Omental fat pad (tissue), 3 donors: ENCODE measurements at regions not wholly inside any gene's neighbourhood (a gene's known extent, or its start where the extent isn't known, plus 50 kb on each side); places are given as distances from the start of the nearest gene placed in this dataset.
"Not testable (repeated sequence)": the region's sequence is repeated elsewhere in the genome, so short reads cannot be mapped to it uniquely, and the experiment has no call there.

Experiments
- ATAC-seq: fragments of 150-250 bp; one replicate; pipeline ENCODE4 v1.9.1; 2016; ENCODE audit warnings: mild to moderate bottlenecking, moderate library complexity; ENCODE audit not compliant: low FRiP score
- DNase-seq: peaks from one replicate; pipeline ENCODE4 v3.0.0-alpha.2; 2019; ENCODE audit warnings: low spot score
- TF ChIP-seq, protein P1 (sequence below), 3 donors: fragments of 450-650 bp; IDR thresholded peaks; one replicate each; pipeline ENCODE4 v1.5.1; 2016 to 2017; ENCODE audit warnings: antibody characterized with exemption in 3 of 3, mild to moderate bottlenecking in 3 of 3, moderate library complexity in 2 of 3

DNA sequence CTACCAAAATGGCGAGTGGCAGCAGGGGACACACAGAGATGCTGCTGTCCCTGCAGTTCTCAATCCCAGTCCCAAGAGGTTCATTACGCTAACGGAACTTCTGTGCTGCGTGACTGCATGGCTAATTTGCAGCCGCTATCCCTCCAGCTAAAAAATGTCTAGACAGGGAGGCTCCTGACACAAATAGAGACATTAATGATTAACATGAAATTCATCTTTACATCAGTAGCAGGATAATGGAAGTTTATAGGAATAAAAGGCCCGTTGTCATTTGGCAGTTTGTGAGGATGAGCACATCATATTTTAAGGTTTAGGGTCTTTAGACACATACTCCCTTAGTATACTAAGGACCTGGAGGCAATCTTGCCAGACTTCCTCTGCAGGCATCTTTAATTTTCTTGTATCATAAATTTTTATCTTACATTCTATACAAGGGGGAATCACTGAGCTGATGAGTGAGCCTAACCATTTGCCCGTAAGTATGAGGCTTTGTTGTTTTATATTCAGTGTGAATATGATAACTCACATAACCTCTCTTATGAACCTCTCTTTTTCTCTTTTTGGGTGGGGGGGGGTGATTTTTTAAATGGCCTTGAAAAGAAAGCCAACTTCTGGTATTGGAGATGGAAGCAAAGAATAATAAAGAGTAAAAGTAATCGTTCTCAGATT is 99.8 kb upstream of the OR9G4 start:
- no peak for ATAC-seq
- DNase-seq, result no peak
- TF ChIP-seq, protein P1, sequence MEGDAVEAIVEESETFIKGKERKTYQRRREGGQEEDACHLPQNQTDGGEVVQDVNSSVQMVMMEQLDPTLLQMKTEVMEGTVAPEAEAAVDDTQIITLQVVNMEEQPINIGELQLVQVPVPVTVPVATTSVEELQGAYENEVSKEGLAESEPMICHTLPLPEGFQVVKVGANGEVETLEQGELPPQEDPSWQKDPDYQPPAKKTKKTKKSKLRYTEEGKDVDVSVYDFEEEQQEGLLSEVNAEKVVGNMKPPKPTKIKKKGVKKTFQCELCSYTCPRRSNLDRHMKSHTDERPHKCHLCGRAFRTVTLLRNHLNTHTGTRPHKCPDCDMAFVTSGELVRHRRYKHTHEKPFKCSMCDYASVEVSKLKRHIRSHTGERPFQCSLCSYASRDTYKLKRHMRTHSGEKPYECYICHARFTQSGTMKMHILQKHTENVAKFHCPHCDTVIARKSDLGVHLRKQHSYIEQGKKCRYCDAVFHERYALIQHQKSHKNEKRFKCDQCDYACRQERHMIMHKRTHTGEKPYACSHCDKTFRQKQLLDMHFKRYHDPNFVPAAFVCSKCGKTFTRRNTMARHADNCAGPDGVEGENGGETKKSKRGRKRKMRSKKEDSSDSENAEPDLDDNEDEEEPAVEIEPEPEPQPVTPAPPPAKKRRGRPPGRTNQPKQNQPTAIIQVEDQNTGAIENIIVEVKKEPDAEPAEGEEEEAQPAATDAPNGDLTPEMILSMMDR (IDR thresholded peaks at IDR 0.05), result no peak

DNA sequence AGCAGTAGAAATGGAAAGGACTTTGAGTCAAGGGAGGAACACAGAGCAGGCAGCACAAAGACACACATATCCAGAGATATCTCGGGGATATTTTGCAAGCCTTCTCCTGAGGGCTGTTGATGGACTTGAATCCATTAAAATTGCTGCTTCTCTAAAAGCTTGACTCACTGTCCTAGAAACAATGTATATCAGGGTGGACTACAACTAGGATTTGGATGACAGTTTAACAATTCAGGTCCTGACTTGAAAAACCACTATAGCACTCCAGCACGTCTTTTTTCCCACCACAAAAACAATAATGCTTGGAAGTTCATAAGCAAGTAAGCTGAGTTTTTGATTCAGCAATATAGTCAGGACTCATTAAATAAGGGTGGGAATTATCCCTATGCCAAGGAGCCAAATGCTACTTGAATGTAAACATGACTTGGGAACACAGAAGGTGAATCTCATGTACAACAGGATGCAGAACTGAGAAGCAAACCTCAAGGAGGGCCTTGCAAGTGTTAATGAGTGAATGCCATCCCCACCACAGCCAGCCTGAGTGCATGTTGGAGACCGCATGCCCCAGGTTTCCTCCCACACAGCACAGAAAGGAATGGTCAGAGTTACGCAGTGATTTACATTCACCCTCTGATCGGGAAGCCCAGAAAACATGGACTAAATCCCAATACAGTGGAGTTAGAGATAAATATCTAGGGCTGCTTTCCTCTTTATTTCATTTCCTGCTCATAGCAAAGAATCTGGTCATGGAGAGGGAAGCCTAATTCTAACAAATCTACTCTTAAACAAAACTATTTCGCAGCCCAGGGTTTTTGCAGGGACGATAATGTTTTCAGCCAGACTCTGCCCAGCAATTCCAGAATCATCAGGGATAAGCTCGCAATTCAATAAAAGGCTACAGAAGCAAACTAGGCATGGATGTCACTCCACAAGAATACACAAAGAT is 98.4 kb upstream of the OR9G4 start:
- TF ChIP-seq, protein P1 (IDR thresholded peaks at IDR 0.05), result no peak
- ATAC-seq (no peak), DNase-seq (no peak)

DNA sequence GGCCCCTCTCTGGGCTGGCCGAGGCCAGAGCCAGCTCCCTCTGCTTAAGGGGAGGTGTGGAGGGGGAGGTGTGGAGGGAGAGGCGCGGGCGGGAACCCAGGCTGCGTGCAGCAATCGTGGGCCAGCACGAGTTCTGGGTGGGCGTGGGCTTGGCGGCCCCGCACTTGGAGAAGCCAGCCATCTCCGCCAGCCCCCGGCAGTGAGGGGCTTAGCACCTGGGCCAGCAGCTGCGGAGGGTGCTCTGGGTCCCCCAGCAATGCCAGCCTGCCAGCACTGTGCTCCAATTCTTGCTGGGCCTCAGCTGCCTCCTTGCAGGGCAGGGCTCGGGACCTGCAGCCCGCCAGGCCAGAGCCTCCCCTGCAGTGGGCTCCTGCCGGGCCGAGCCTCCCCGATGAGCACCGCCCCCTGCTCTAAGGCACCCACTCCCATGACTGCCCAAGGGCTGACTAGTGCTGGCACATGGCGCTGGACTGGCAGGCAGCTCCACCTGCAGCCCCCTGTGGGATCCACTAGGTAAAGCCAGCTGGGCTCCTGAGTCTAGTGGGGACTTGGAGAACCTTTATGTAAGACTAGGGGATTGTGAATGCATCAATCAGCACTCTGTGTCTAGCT is 96.7 kb upstream of the OR9G4 start:
- DNase-seq, result no peak
- TF ChIP-seq, protein P1 (IDR thresholded peaks at IDR 0.05), result no peak
- ATAC-seq, result no peak

DNA sequence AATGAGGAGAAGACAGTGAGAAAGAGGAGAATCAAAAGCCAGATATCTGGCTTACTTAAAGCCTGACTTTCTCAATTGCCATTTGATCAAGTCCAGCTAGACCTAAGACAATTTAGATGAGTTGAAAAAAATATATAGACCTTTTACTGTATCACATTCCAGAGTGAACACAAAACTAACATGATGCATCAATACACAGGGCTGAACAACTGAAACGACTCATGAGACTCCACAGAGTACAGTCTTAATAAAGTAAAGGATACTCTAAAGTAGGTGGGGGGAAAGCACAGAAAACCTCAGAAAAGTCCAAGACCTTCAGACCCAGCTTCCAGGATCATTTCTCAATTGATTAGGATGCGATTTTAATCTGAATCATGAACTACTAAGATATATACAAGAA is 95.3 kb upstream of the OR9G4 start:
- no peak for ATAC-seq
- no peak for DNase-seq

DNA sequence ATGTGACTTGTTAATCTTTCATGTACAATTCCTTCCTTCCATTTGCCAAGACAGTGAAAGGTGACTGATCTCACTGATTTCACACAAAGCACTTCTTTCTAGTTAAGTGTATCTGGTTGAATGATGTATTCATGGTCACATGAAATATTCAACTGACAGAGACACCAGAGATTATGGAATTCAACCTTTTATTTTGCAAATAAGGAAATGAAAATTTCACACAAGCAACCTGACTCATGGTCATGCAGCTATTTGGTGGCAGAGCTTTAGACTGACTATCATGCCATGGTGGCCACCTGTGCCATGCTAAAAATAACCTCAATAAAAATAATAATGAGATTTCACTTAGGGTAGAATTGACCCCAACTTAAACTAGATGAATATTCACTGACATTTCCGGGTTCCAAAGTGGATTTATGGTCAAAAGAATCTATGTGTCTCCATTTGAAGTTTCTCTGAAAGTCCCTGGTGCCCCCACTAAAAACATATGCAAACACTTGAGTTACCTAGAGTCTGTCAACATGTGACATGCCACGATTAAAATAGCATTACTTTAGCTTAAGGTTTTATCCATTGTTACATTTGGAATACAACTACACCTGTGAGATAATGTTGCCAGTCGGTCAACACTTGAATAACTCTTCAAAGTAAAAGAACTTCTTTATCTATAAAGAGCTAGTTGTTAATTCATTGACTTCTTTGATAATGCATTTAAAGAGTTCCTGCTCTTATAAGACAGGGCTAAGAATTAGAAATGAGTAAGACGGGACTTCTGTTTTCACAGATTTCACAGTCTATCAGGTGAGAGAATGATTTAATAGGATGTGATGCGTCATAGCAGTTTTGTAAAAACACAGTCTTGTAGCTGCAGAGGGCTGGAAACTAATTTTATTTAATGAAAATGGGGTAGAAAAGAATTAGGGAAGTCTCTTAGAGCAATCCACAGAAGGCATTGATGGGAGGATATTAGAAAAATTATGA is 94.6 kb upstream of the OR9G4 start:
- TF ChIP-seq, protein P1 (IDR thresholded peaks at IDR 0.05), result no peak
- no peak for DNase-seq
- ATAC-seq, result no peak

More for the DNA sequence above, 95.3 kb upstream of the OR9G4 start:
- TF ChIP-seq, protein P1 (IDR thresholded peaks at IDR 0.05), result no peak

DNA sequence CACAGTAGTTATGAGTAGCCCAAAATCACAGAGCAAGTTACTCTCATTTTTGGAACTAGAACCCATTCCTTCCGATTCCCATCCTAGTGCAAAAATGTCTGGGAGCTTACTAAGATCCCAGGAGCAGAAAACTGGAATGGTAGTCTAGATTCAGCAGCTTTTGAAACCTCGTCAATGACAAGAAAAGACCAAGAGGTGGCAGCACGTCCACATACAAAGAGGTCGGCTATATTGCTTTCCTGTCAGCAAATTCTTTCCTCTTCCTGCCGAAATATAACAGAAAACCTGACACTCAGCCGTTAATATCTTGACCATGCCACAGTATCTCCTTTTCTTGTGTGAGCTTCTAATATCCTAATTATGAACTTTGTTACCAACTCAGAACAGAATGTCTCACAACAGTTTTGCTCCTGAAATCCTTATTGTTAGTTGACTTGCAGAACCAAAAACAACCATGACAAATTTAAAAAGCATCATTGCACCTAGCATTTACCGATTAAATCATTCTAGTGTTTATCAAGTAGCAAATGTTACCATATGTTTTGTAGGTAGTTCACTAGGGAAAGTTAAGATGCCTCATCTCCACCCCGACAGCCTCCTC is 92.8 kb upstream of the OR9G4 start:
- TF ChIP-seq, protein P1 (IDR thresholded peaks at IDR 0.05), result no peak
- peak; percentile 66 for ATAC-seq
- DNase-seq, result no peak

DNA sequence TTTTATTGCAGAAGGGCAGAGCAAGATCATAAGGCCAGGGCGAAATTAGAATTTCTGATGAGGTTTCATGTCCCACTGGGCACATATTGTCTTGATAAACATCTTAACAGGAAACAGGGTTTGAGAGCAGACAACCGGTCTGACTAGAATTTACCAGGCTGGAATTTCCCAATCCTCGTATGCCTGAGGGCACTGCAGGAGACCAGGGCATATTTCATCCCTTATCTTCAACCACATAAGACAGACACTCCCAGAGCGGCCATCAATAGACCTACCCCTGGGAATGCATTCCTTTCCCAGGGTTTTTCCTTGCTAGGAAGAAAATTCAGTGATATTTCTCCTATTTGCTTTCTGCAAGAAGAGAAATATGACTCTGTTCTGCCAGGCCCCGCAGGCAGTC is 78.9 kb upstream of the OR9G4 start:
- ATAC-seq, DNase-seq: not testable (repeated sequence)
